K562 (cell line): ENCODE measurements at regions not wholly inside any gene's neighbourhood (a gene's known extent, or its start where the extent isn't known, plus 50 kb on each side); places are given as distances from the start of the nearest gene placed in this dataset.

ENCODE experiments used
- ATAC-seq: fragments of 200-7000 bp; cut with Tn5 transposase; 3 replicates; pipeline ENCODE4 v1.9.1; 2020; ENCODE audit warnings: moderate library complexity
- BruUV-seq: library from RNA; stranded (reverse); fragments of 400-500 nt; replicated peaks from 2 replicates; lab custom pipeline; 2021; lab: Mats Ljungman, UMichigan
- CTCF ChIA-PET: fragments of 300-600 bp; formaldehyde crosslinking; extraction: SDS; loops from one replicate; lab custom pipeline; 2021; ENCODE audit warnings: low intra/inter-chr PET ratio; lab: Yijun Ruan, JAX
- POLR2A ChIA-PET: fragments of 300-600, 350-650 bp; sonication (Branson Sonifier 250); formaldehyde crosslinking; extraction: SDS; loops from one replicate; lab custom pipeline; 2021; ENCODE audit warnings: antibody characterized with exemption, inconsistent platforms; lab: Yijun Ruan, JAX
- DNase-seq, 4 experiments: peaks; one replicate each; pipeline versions ENCODE4 v3.0.0 to v3.0.0-alpha.2; 2011 to 2018; ENCODE audit warnings: low spot score in 3 of 4, mixed read lengths in 3 of 4; ENCODE audit errors: extremely low read depth in 1 of 4
- FAIRE-seq: peaks from 2 replicates; lab custom pipeline; 2011; peaks lifted over from hg19 to GRCh38; lab: Jason Lieb, UNC
- H2AFZ ChIP-seq: 2 replicates; pipeline ENCODE4 v1.6.0; 2011; ENCODE audit warnings: low read depth, low read length, control low read depth, inconsistent platforms
- H3K27ac ChIP-seq: fragments of 200-600 bp; 3 replicates; pipeline ENCODE4 v1.8.0; 2011; ENCODE audit warnings: low read depth, mild to moderate bottlenecking, control low read depth, inconsistent platforms, low read length, moderate library complexity, mixed read lengths; ENCODE audit errors: extremely low read depth
- H3K27me3 ChIP-seq, 2 experiments: fragments of 300-600 bp in 1 of 2; 2 replicates in 1 of 2; 3 replicates in 1 of 2; pipeline versions ENCODE4 v1.6.0 to v1.8.0; 2011; ENCODE audit warnings: inconsistent platforms in 2 of 2, low read length in 2 of 2, mild to moderate bottlenecking in 1 of 2, mixed read lengths in 1 of 2, moderate library complexity in 1 of 2; ENCODE audit not compliant: control insufficient read depth in 2 of 2, insufficient read depth in 2 of 2
- H3K36me3 ChIP-seq: fragments of 300-600 bp; 3 replicates; pipeline ENCODE4 v1.8.0; 2011; ENCODE audit warnings: mild to moderate bottlenecking, low read length, inconsistent platforms; ENCODE audit not compliant: control insufficient read depth, insufficient read depth
- H3K4me1 ChIP-seq, 2 experiments: fragments of 200-600 bp in 1 of 2; replicated peaks in 1 of 2; 2 replicates in 1 of 2; 3 replicates in 1 of 2; pipeline versions ENCODE4 v1.5.1 to v1.8.0; 2011; ENCODE audit warnings: inconsistent platforms in 2 of 2, low read length in 2 of 2, mild to moderate bottlenecking in 1 of 2, mixed read lengths in 1 of 2, moderate library complexity in 1 of 2; ENCODE audit not compliant: control insufficient read depth in 2 of 2, insufficient read depth in 2 of 2
- H3K4me2 ChIP-seq: 2 replicates; pipeline ENCODE4 v1.6.1; 2011; ENCODE audit warnings: low read length, control low read depth, inconsistent platforms, mixed read lengths; ENCODE audit not compliant: insufficient read depth
- H3K4me3 ChIP-seq: fragments of 200-600 bp; sonication (generic), shearing (Covaris generic); 2 replicates; pipeline ENCODE4 v1.5.1; 2016; ENCODE audit warnings: control low read depth, inconsistent platforms
- H3K79me2 ChIP-seq: fragments of 200-600 bp; 3 replicates; pipeline ENCODE4 v1.8.0; 2011; ENCODE audit warnings: low read length, inconsistent platforms; ENCODE audit not compliant: control insufficient read depth, insufficient read depth
- H3K9ac ChIP-seq, 2 experiments: 2 replicates each; pipeline versions ENCODE4 v1.6.0 to v1.6.1; 2011; ENCODE audit warnings: low read depth in 2 of 2, low read length in 2 of 2, control low read depth in 1 of 2, inconsistent platforms in 1 of 2, mild to moderate bottlenecking in 1 of 2, mixed read lengths in 1 of 2; ENCODE audit not compliant: insufficient read depth in 1 of 2
- H3K9me1 ChIP-seq: one replicate; pipeline ENCODE4 v1.6.0; 2011; ENCODE audit warnings: inconsistent platforms, mild to moderate bottlenecking, low read length, moderate library complexity; ENCODE audit not compliant: control insufficient read depth, insufficient read depth
- H3K9me3 ChIP-seq: replicated peaks from 2 replicates; pipeline ENCODE4 v1.5.1; 2011; ENCODE audit warnings: low read depth, low read length, inconsistent platforms; ENCODE audit not compliant: control insufficient read depth, insufficient read depth
- H4K20me1 ChIP-seq: replicated peaks from 2 replicates; pipeline ENCODE4 v1.6.1; 2011; ENCODE audit warnings: low read length, inconsistent platforms, mixed read lengths; ENCODE audit not compliant: control insufficient read depth, insufficient read depth
- ATF1 ChIP-seq, 2 experiments: fragments of 450-650 bp in 1 of 2; IDR thresholded peaks; 2 replicates each; pipeline ENCODE4 v1.6.1; 2016; ENCODE audit warnings: missing compliant biosample characterization in 1 of 2, missing genetic modification characterization in 1 of 2
- BMI1 ChIP-seq: fragments of 150-350 bp; IDR thresholded peaks from 2 replicates; pipeline ENCODE4 v1.6.1; 2014; ENCODE audit warnings: low read length
- CBX5 ChIP-seq: IDR thresholded peaks from 2 replicates; pipeline ENCODE4 v1.6.1; 2014; ENCODE audit warnings: low read depth, borderline replicate concordance
- STAT5B ChIP-seq: fragments of 250-450 bp; sonication (Bioruptor Pico); IDR thresholded peaks from 2 replicates; pipeline ENCODE4 v1.8.0; 2021; ENCODE audit warnings: mild to moderate bottlenecking, inconsistent platforms
- ZC3H8 ChIP-seq: fragments of 450-650 bp; IDR thresholded peaks from 2 replicates; pipeline ENCODE4 v1.6.1; 2017
- ZNF146 ChIP-seq: IDR thresholded peaks from one replicate; pipeline ENCODE4 v1.6.1; 2018; ENCODE audit warnings: missing compliant biosample characterization; ENCODE audit not compliant: unreplicated experiment
- ZZZ3 ChIP-seq: fragments of 450-650 bp; IDR thresholded peaks from 2 replicates; pipeline ENCODE4 v1.6.1; 2016; ENCODE audit warnings: antibody characterized with exemption, mild to moderate bottlenecking, moderate library complexity
- WGBS: fragments of 100-300 bp; shearing (Covaris generic); methylation state at CpG from one replicate; pipeline ENCODE4 v1.1.6; 2016; ENCODE audit warnings: low coverage, mixed read lengths; ENCODE audit not compliant: insufficient coverage; ENCODE audit errors: missing lambda C conversion rate; 5-methylcytosine and 5-hydroxymethylcytosine counted together
- in situ Hi-C: fragments of 300-500 bp; cut with MboI; formaldehyde crosslinking; loops from 4 replicates; pipeline ENCODE4 v1.15.0; 2018; ENCODE audit warnings: inconsistent platforms, mixed read lengths
- intact Hi-C: fragments of 100-400 bp; cut with micrococcal nuclease; formaldehyde crosslinking; loops from 2 replicates; pipeline ENCODE4 v1.14.2; 2022
- TF ChIP-seq, protein P1 (sequence below): fragments of 250-450 bp; sonication (Bioruptor Pico); IDR thresholded peaks from 2 replicates; pipeline ENCODE4 v1.5.0; 2020; ENCODE audit warnings: mild to moderate bottlenecking
- TF ChIP-seq, protein P2 (sequence below), 2 experiments: fragments of 450-650 bp in 1 of 2; sonication (generic) in 1 of 2; formaldehyde crosslinking in 1 of 2; IDR thresholded peaks; 2 replicates each; pipeline versions ENCODE4 v1.7.1 to v1.9.0; 2016 to 2022; ENCODE audit warnings: inconsistent platforms in 1 of 2, mild to moderate bottlenecking in 1 of 2, missing genetic modification reagents in 1 of 2

DNA sequence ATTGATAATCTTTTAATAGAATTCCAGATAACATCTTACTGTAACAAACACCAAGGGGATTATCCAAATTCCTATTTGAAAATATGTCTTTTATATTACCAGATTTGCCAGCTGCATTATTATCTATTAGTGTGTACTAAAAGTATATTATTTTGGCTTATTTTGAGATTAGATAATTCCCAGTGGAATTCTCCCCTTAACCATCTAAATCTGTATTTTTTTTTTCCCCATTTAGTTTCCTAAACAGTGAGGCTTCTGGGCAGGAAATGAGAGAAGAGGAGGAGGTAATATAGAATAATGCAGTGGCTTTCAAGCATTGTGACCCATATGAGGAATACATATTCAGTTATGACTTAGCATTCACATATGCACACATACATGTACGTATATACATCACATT, 53.5 kb upstream of the ABL1 start:
- TF ChIP-seq, protein P1, sequence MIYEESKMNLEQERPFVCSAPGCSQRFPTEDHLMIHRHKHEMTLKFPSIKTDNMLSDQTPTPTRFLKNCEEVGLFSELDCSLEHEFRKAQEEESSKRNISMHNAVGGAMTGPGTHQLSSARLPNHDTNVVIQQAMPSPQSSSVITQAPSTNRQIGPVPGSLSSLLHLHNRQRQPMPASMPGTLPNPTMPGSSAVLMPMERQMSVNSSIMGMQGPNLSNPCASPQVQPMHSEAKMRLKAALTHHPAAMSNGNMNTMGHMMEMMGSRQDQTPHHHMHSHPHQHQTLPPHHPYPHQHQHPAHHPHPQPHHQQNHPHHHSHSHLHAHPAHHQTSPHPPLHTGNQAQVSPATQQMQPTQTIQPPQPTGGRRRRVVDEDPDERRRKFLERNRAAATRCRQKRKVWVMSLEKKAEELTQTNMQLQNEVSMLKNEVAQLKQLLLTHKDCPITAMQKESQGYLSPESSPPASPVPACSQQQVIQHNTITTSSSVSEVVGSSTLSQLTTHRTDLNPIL (CRISPR knock-in tag): no peak
- TF ChIP-seq ATF1 (CRISPR knock-in tag; IDR thresholded peaks at IDR 0.05): no peak
- TF ChIP-seq ATF1 (tag; IDR thresholded peaks at IDR 0.05): no peak
- no peak for TF ChIP-seq ZC3H8
- TF ChIP-seq STAT5B (CRISPR knock-in tag): no peak
- TF ChIP-seq, protein P2, sequence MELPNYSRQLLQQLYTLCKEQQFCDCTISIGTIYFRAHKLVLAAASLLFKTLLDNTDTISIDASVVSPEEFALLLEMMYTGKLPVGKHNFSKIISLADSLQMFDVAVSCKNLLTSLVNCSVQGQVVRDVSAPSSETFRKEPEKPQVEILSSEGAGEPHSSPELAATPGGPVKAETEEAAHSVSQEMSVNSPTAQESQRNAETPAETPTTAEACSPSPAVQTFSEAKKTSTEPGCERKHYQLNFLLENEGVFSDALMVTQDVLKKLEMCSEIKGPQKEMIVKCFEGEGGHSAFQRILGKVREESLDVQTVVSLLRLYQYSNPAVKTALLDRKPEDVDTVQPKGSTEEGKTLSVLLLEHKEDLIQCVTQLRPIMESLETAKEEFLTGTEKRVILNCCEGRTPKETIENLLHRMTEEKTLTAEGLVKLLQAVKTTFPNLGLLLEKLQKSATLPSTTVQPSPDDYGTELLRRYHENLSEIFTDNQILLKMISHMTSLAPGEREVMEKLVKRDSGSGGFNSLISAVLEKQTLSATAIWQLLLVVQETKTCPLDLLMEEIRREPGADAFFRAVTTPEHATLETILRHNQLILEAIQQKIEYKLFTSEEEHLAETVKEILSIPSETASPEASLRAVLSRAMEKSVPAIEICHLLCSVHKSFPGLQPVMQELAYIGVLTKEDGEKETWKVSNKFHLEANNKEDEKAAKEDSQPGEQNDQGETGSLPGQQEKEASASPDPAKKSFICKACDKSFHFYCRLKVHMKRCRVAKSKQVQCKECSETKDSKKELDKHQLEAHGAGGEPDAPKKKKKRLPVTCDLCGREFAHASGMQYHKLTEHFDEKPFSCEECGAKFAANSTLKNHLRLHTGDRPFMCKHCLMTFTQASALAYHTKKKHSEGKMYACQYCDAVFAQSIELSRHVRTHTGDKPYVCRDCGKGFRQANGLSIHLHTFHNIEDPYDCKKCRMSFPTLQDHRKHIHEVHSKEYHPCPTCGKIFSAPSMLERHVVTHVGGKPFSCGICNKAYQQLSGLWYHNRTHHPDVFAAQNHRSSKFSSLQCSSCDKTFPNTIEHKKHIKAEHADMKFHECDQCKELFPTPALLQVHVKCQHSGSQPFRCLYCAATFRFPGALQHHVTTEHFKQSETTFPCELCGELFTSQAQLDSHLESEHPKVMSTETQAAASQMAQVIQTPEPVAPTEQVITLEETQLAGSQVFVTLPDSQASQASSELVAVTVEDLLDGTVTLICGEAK (IDR thresholded peaks at IDR 0.05): no peak
- TF ChIP-seq, protein P2 (CRISPR knock-in tag; IDR thresholded peaks at IDR 0.05): no peak
- TF ChIP-seq ZNF146: no peak
- no peak for TF ChIP-seq BMI1
- no peak for TF ChIP-seq ZZZ3
- no peak for TF ChIP-seq CBX5
- TF ChIP-seq, all 486 proteins: peak for 0
- intact Hi-C loops (no loop called here), in situ Hi-C loops (no loop called here)
- H3K4me1 ChIP-seq: peaks cover 0 to 6% of the 10 kb centered on the region in 2 experiments; a peak in 2 of 5 replicates
- BruUV-seq: no TSS peak
- H3K9me3 ChIP-seq: no peaks in the 10 kb centered on the region
- H3K4me2 ChIP-seq: no peak overlapping the region
- no peak overlapping the region for H2AFZ ChIP-seq
- FAIRE-seq (no peak), DNase-seq (no peak), ATAC-seq (no peak)
- no peak overlapping the region for H3K9ac ChIP-seq
- POLR2A ChIA-PET: interaction anchor here (0.6 to 7.4 kb wide), 8 partner anchors 8 to 41 kb away, joined by 3 to 40 read pairs (median 3); no protein-coding TSS in a partner anchor
- peaks cover 41% of the 10 kb centered on the region; the same call in 2 of the 3 replicates for H3K36me3 ChIP-seq
- 91% methylated on average over 1 of the region's 1 CpG for WGBS
- CTCF ChIA-PET: no interaction called here
- no peak overlapping the region for H3K4me3 ChIP-seq
- no peaks in the 10 kb centered on the region for H3K27me3 ChIP-seq
- no peaks in the 10 kb centered on the region; the same call in 1 of the 2 replicates for H4K20me1 ChIP-seq
- H3K79me2 ChIP-seq: no peaks in the 10 kb centered on the region
- H3K9me1 ChIP-seq: peaks cover 11% of the 10 kb centered on the region
- H3K27ac ChIP-seq: no peak overlapping the region
